ENCODE measurements at regions not wholly inside any gene's neighbourhood (a gene's known extent, or its start where the extent isn't known, plus 50 kb on each side); places are given as distances from the start of the nearest gene placed in this dataset.

- no peak for TF ChIP-seq CTCF (IDR thresholded peaks at IDR 0.05; ENCODE audit: low read length)
- TF ChIP-seq EZH2phosphoT487 (IDR thresholded peaks at IDR 0.05; ENCODE audit: low read length), result no peak
- TF ChIP-seq EZH2 (optimal IDR thresholded peaks at IDR 0.05; ENCODE audit: low read depth, low read length), result no peak
These were observed 87.9 kb downstream of the KLF15 start for GRCh38 chr3:126269354-126269753.
